H1 (cell line): ENCODE measurements at regions not wholly inside any gene's neighbourhood (a gene's known extent, or its start where the extent isn't known, plus 50 kb on each side); places are given as distances from the start of the nearest gene placed in this dataset.

Experiments used
- CTCF ChIA-PET: fragments of 300-600 bp; sonication (Branson Sonifier 250); formaldehyde crosslinking; loops from one replicate; lab custom pipeline; 2021; ENCODE audit not compliant: partially characterized antibody; lab: Charles Lee
- POLR2A ChIA-PET: fragments of 300-600 bp; sonication (Branson Sonifier 250); formaldehyde crosslinking; loops from one replicate; lab custom pipeline; 2021; ENCODE audit warnings: inconsistent platforms; ENCODE audit not compliant: partially characterized antibody; lab: Charles Lee
- DNase-seq, 2 experiments: peaks; one replicate each; pipeline versions ENCODE4 v3.0.0 to v3.0.0-alpha.2; 2010 to 2022; ENCODE audit warnings: low spot score in 2 of 2, low read depth in 1 of 2, mixed read lengths in 1 of 2
- FAIRE-seq: peaks from 2 replicates; lab custom pipeline; 2011; peaks lifted over from hg19 to GRCh38; lab: Jason Lieb, UNC
- H2AFZ ChIP-seq: 2 replicates; pipeline ENCODE4 v1.8.1; 2012; ENCODE audit warnings: low read length, inconsistent platforms
- H2AK5ac ChIP-seq: 2 replicates; pipeline ENCODE4 v1.6.1; 2013; ENCODE audit warnings: low read depth, low read length
- H2BK120ac ChIP-seq: replicated peaks from 2 replicates; pipeline ENCODE3; 2013; ENCODE audit warnings: low read depth, low read length, inconsistent platforms
- H2BK12ac ChIP-seq: 2 replicates; pipeline ENCODE4 v1.6.1; 2013; ENCODE audit warnings: low read depth, low read length
- H2BK15ac ChIP-seq: 2 replicates; pipeline ENCODE4 v1.6.1; 2013; ENCODE audit warnings: low read length
- H2BK20ac ChIP-seq: 2 replicates; pipeline ENCODE4 v1.6.1; 2013; ENCODE audit warnings: low read length
- H2BK5ac ChIP-seq: 2 replicates; pipeline ENCODE4 v1.6.1; 2013; ENCODE audit warnings: low read depth, low read length
- H3K14ac ChIP-seq: 2 replicates; pipeline ENCODE4 v1.6.1; 2013; ENCODE audit warnings: inconsistent platforms; ENCODE audit not compliant: insufficient read length
- H3K18ac ChIP-seq: 2 replicates; pipeline ENCODE4 v1.6.1; 2013; ENCODE audit warnings: low read length; ENCODE audit errors: extremely low read depth
- H3K23ac ChIP-seq: 2 replicates; pipeline ENCODE4 v1.6.1; 2013; ENCODE audit warnings: inconsistent platforms; ENCODE audit not compliant: insufficient read length
- H3K23me2 ChIP-seq: 2 replicates; pipeline ENCODE4 v1.6.1; 2013; ENCODE audit warnings: low read depth, low read length
- H3K27ac ChIP-seq: 2 replicates; pipeline ENCODE4 v1.6.1; 2011; ENCODE audit warnings: low read depth, low read length, inconsistent platforms
- H3K27me3 ChIP-seq, 4 experiments: replicated peaks in 1 of 4; 1 replicate in 1 of 4; 2 replicates in 3 of 4; pipeline versions ENCODE4 v1.6.1 to v1.8.1; 2011 to 2013; ENCODE audit warnings: low read length in 3 of 4, mild to moderate bottlenecking in 3 of 4, inconsistent platforms in 2 of 4, mixed read lengths in 2 of 4, moderate library complexity in 1 of 4; ENCODE audit not compliant: control insufficient read depth in 3 of 4, insufficient read depth in 3 of 4; ENCODE audit errors: extremely low read depth in 1 of 4
- H3K36me3 ChIP-seq, 4 experiments: 2 replicates each; pipeline versions ENCODE4 v1.6.1 to v1.8.1; 2011 to 2013; ENCODE audit warnings: mild to moderate bottlenecking in 4 of 4, low read length in 3 of 4, moderate library complexity in 2 of 4, control low read depth in 1 of 4, inconsistent platforms in 1 of 4; ENCODE audit not compliant: insufficient read depth in 4 of 4, control insufficient read depth in 2 of 4
- H3K4ac ChIP-seq: replicated peaks from 2 replicates; pipeline ENCODE3; 2013; ENCODE audit warnings: low read length, low read depth, mixed read lengths, inconsistent platforms; ENCODE audit not compliant: insufficient read length
- H3K4me1 ChIP-seq, 4 experiments: replicated peaks in 1 of 4; 1 replicate in 1 of 4; 2 replicates in 3 of 4; pipeline versions ENCODE4 v1.6.1 to v1.8.1; 2011 to 2013; ENCODE audit warnings: low read length in 3 of 4, inconsistent platforms in 2 of 4, mixed read lengths in 1 of 4; ENCODE audit not compliant: insufficient read depth in 4 of 4, control insufficient read depth in 3 of 4
- H3K4me2 ChIP-seq, 2 experiments: 2 replicates each; pipeline versions ENCODE4 v1.6.1 to v1.8.1; 2011 to 2013; ENCODE audit warnings: low read depth in 2 of 2, low read length in 2 of 2, control low read depth in 1 of 2, inconsistent platforms in 1 of 2, mild to moderate bottlenecking in 1 of 2; ENCODE audit not compliant: insufficient read depth in 1 of 2
- H3K4me3 ChIP-seq, 4 experiments: fragments of 200-600, 300-600 bp in 1 of 4; sonication (generic), shearing (Covaris generic), sonication (Bioruptor Twin) in 1 of 4; 2 replicates each; pipeline versions ENCODE4 v1.5.1 to v1.8.1; 2011 to 2016; ENCODE audit warnings: low read length in 4 of 4, low read depth in 3 of 4, control low read depth in 2 of 4, inconsistent platforms in 2 of 4, mild to moderate bottlenecking in 2 of 4, mixed read lengths in 1 of 4, moderate library complexity in 1 of 4; ENCODE audit not compliant: insufficient read depth in 2 of 4; ENCODE audit errors: extremely low read depth in 1 of 4
- H3K56ac ChIP-seq: replicated peaks from 2 replicates; pipeline ENCODE3; 2013; ENCODE audit warnings: low read depth, mild to moderate bottlenecking, mixed read lengths, low read length, inconsistent platforms; ENCODE audit not compliant: insufficient read length
- H3K79me1 ChIP-seq: 2 replicates; pipeline ENCODE4 v1.6.1; 2013; ENCODE audit warnings: low read depth, low read length, control low read depth
- H3K79me2 ChIP-seq, 2 experiments: 2 replicates each; pipeline versions ENCODE4 v1.6.1 to v1.8.1; 2012 to 2013; ENCODE audit warnings: low read length in 2 of 2, mild to moderate bottlenecking in 2 of 2, inconsistent platforms in 1 of 2; ENCODE audit not compliant: insufficient read depth in 2 of 2, control insufficient read depth in 1 of 2
- H3K9ac ChIP-seq, 4 experiments: replicated peaks in 1 of 4; 1 replicate in 1 of 4; 2 replicates in 3 of 4; pipeline versions ENCODE4 v1.6.1 to v1.8.1; 2011 to 2013; ENCODE audit warnings: low read depth in 3 of 4, low read length in 3 of 4, control low read depth in 2 of 4, mild to moderate bottlenecking in 2 of 4, moderate library complexity in 2 of 4, inconsistent platforms in 1 of 4; ENCODE audit errors: extremely low read depth in 1 of 4
- H3K9me3 ChIP-seq, 2 experiments: 2 replicates each; pipeline versions ENCODE4 v1.6.1 to v1.8.1; 2012 to 2013; ENCODE audit warnings: mild to moderate bottlenecking in 2 of 2, moderate library complexity in 2 of 2, control low read depth in 1 of 2, inconsistent platforms in 1 of 2, low read depth in 1 of 2, low read length in 1 of 2, mixed read lengths in 1 of 2; ENCODE audit not compliant: insufficient read depth in 2 of 2
- H4K20me1 ChIP-seq, 2 experiments: replicated peaks in 1 of 2; 2 replicates each; pipeline versions ENCODE3 to v1.8.1; 2011 to 2013; ENCODE audit warnings: inconsistent platforms in 2 of 2, low read length in 2 of 2, mild to moderate bottlenecking in 1 of 2; ENCODE audit not compliant: insufficient read depth in 2 of 2, control insufficient read depth in 1 of 2
- H4K5ac ChIP-seq: 2 replicates; pipeline ENCODE4 v1.6.1; 2013; ENCODE audit warnings: low read length, low read depth, mixed read lengths, inconsistent platforms; ENCODE audit not compliant: insufficient read length
- H4K8ac ChIP-seq: 2 replicates; pipeline ENCODE4 v1.8.0; 2013; ENCODE audit warnings: mild to moderate bottlenecking, moderate library complexity, low read length, inconsistent platforms; ENCODE audit not compliant: insufficient read depth; ENCODE audit errors: extremely low read depth
- H4K91ac ChIP-seq: replicated peaks from 2 replicates; pipeline ENCODE3; 2013; ENCODE audit warnings: low read length, mixed read lengths, inconsistent platforms; ENCODE audit not compliant: insufficient read length
- CBX5 ChIP-seq: fragments of 300-800, 300-1000 bp; sonication (generic); IDR thresholded peaks from 2 replicates; pipeline ENCODE4 v1.7.1; 2016; ENCODE audit warnings: antibody characterized with exemption, low read length, low read depth
- CTCF ChIP-seq, 3 experiments: IDR thresholded peaks; 1 replicate in 2 of 3; 2 replicates in 1 of 3; pipeline versions ENCODE4 v1.5.1 to v1.6.1; 2011; ENCODE audit warnings: low read length in 3 of 3, mild to moderate bottlenecking in 3 of 3, inconsistent platforms in 2 of 3, low read depth in 1 of 3, moderate library complexity in 1 of 3; ENCODE audit not compliant: insufficient read depth in 1 of 3; ENCODE audit errors: control extremely low read depth in 1 of 3
- FOSL1 ChIP-seq: IDR thresholded peaks from 2 replicates; pipeline ENCODE4 v1.6.1; 2011; ENCODE audit warnings: mild to moderate bottlenecking, low read depth, low read length, moderate library complexity; ENCODE audit not compliant: insufficient read depth
- MAFK ChIP-seq: IDR thresholded peaks from 2 replicates; pipeline ENCODE4 v1.6.1; 2012; ENCODE audit warnings: low read depth, mild to moderate bottlenecking, improper control_type of control experiment, low read length
- SIN3A ChIP-seq, 2 experiments: IDR thresholded peaks in 1 of 2; conservative IDR thresholded peaks in 1 of 2; 2 replicates each; pipeline ENCODE4 v1.6.1; 2011 to 2012; ENCODE audit warnings: low read length in 2 of 2, improper control_type of control experiment in 1 of 2, low read depth in 1 of 2, mild to moderate bottlenecking in 1 of 2
- WGBS, 2 experiments: shearing (Covaris generic) in 1 of 2; methylation state at CpG; one replicate each; pipeline versions ENCODE4 v1.1.6 to v1.1.7; 2013 to 2015; ENCODE audit warnings: low lambda C conversion rate in 2 of 2, mixed read lengths in 2 of 2, inconsistent platforms in 1 of 2, low coverage in 1 of 2, missing lambda C conversion rate in 1 of 2; ENCODE audit not compliant: insufficient replicate concordance in 2 of 2, insufficient coverage in 1 of 2, insufficient read length in 1 of 2; ENCODE audit errors: extremely low coverage in 1 of 2, missing lambda C conversion rate in 1 of 2; 5-methylcytosine and 5-hydroxymethylcytosine counted together

- no peaks in the 10 kb centered on the region for H3K23me2 ChIP-seq
- no peak overlapping the region for H3K9ac ChIP-seq
- H4K8ac ChIP-seq: no peak overlapping the region
- H3K4ac ChIP-seq: no peak overlapping the region
- H3K56ac ChIP-seq: no peak overlapping the region
- H2BK5ac ChIP-seq: no peak overlapping the region
- no peak overlapping the region for H3K23ac ChIP-seq
- no peak overlapping the region for H4K91ac ChIP-seq
- H3K27me3 ChIP-seq: no peaks in the 10 kb centered on the region
- no peak overlapping the region for H3K27ac ChIP-seq
- no peak for DNase-seq
- H3K18ac ChIP-seq: no peak overlapping the region
- no peak overlapping the region for H2AK5ac ChIP-seq
- no peak overlapping the region for H3K14ac ChIP-seq
- H2BK12ac ChIP-seq: no peak overlapping the region
- no peak overlapping the region for H2BK120ac ChIP-seq
- H3K36me3 ChIP-seq: no peaks in the 10 kb centered on the region
- H4K5ac ChIP-seq: no peak overlapping the region
- POLR2A ChIA-PET: no interaction called here
- no peak overlapping the region for H3K4me3 ChIP-seq
- H3K4me2 ChIP-seq: no peak overlapping the region
- H2AFZ ChIP-seq: no peak overlapping the region
- H3K79me1 ChIP-seq: no peaks in the 10 kb centered on the region
- no peaks in the 10 kb centered on the region for H3K9me3 ChIP-seq
- no peak overlapping the region for H2BK15ac ChIP-seq
- H2BK20ac ChIP-seq: no peak overlapping the region
- FAIRE-seq: no peak
- H4K20me1 ChIP-seq: no peaks in the 10 kb centered on the region
- 92% methylated on average over 9 of the region's 9 CpGs; no CpG with 5 or more reads in 1 of the 2 experiments for WGBS, 2 experiments
- TF ChIP-seq CTCF (IDR thresholded peaks at IDR 0.05; ENCODE audit: control extremely low read depth in 1 of 3, insufficient read depth in 1 of 3, low read depth in 1 of 3, low read length in 3 of 3): no peak
- TF ChIP-seq FOSL1: no peak
- TF ChIP-seq MAFK: no peak
- TF ChIP-seq CBX5: no peak
- no peak for TF ChIP-seq SIN3A (conservative IDR thresholded peaks at IDR 0.05 in 1 of 2, IDR thresholded peaks at IDR 0.05 in 1 of 2; ENCODE audit: low read depth in 1 of 2, low read length in 2 of 2)
- no peaks in the 10 kb centered on the region for H3K4me1 ChIP-seq
- CTCF ChIA-PET: interaction anchor here (1.3 kb wide), 1 partner anchor 20 kb away, joined by 3 read pairs; no protein-coding TSS in a partner anchor
- no peaks in the 10 kb centered on the region for H3K79me2 ChIP-seq
These were observed 192.1 kb upstream of the ADAMTS16 start for GRCh38 chr5:4947893-4948536.
